Inferior parietal cortex (tissue), 1 donor: ENCODE measurements at regions not wholly inside any gene's neighbourhood (a gene's known extent, or its start where the extent isn't known, plus 50 kb on each side); places are given as distances from the start of the nearest gene placed in this dataset.

ENCODE experiments used
- DNase-seq: peaks from one replicate; pipeline ENCODE4 v3.0.0-alpha.2; 2016; ENCODE audit errors: extremely low spot score

DNA sequence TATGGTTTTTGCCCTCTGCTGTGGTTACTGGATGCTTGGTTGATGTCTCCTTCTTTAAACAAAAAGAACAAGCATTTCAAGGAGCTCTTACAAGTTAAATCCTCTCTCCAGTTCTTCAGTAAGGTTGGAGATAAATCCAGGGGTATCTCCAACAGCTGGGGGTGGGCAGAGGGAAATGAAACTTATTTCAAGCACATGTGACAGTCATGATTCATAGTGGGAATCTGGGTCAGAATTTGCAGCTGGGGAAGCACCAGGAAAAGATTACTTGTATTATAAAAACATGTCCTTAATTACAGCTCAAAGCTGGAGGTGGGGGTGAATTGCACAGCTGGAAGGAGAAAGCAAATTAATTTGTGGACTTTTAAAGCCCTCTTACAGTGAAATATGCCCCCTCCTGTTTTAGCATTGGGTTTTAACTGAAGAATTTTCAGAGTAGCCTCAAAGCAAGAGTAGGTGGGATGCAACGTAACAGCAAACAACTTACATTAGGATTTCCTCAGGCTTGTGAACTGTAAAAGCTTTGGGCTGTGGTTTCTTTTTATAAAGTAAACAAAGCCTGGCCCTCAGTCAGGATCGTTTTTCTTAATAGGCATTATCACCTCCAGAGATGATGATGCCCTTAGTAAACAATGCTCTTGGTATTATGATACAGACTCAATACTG lies 596.4 kb downstream of the NYAP2 start:
- no peak for DNase-seq

DNA sequence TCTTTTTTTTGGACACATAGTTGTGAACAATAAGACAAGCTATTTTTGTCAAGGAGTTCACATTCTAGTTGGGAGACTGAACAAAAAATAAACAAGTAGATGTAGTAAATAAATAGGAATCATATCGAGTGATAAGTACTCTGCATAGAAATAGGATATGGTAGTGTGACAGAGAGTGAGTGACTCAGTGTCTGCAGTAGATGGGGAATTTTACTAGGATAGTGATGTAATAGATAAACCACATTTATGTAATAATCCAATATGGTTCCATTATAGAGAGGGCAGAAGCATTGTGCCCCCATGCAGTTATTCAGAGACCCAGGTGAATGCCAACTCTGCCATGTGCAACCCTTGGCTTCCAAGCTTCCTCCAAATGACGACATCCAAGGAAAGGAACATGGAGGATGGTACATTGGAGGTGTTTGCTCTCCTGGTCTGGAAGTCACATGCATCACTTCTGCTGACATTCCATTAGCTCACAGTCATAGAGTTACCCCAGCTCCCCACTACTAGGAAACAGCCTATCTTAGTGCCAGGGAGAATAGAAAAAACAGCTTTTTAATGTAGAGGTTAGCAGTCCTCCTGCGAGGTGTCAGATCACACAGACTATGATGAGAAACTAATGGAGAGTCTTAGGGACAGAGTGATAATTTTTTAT lies 595.4 kb downstream of the NYAP2 start:
- no peak for DNase-seq

DNA sequence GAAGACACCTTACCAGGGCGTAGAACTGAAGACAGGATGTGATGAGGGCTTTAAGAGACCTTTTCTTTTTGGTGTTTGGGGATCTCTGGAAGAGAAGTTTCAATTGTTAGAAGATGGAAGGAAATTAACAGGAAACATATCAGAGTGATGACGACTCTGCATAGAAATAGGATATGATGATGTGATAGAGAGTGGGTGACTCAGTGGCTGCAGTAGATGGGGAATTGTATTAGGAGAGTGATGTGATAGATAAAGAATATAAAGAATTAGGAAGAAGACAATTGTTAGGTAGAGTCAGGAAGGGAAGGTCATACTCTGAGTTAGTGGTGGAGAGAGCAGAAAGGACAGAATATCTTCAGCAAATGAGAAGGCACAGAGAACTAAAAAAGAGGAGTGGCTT lies 593.9 kb downstream of the NYAP2 start:
- DNase-seq, result no peak

DNA sequence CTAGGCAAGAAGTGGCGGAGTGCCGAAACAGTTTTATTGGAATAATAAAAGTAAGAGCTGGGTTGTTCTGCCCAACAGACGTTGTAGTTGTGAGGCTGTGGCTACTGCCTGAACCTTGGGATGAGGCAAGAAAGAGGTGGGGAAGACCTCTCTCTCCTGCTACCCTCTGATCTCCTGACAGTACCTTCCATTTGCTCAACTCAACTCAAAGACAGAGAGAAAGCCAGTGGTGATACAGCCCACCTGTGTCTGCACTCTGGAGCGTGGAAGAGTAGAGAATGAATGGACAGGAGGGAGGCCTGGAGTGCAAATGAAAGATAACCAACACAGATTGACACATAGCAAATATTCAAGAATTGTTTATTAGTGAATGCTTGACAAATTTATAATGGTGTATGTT lies 590.3 kb downstream of the NYAP2 start:
- no peak for DNase-seq

DNA sequence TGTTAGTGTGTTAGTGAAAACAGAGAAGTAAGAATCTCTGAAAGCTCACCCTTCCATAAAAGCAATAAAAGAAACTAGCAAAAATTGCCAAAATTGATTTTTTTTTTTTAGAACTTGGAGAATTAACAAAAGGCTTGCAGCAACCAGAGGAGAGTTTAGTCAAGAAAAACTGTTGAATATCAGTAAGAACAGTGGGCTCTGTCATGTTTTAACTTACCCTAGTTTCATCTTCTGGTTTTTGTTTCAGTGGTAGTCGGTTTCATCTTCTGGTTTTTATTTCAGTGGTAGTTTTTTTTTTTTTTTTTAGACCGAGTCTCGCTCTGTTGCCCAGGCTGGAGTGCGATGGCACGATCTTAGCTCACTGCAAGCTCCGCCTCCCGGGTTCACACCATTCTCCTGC lies 580.9 kb downstream of the NYAP2 start:
- no peak for DNase-seq

DNA sequence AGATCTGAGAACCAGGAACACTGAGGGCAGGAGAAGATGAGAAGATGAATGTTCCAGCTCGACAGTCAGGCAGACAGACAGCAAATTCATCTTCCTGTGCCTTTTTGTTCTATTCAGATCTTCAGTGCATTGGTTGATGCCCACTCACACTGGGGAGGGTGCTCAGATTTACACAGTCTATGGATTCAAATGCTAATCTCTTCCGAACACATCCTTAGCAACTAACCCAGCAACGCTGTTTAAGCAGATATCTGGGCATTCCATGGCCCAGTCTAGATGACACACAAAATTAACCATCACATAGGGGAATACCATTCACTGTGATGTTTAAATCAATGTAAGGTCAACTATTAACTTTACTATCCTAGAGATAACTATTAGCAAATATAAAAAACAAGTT lies 571.9 kb downstream of the NYAP2 start:
- DNase-seq, result no peak

DNA sequence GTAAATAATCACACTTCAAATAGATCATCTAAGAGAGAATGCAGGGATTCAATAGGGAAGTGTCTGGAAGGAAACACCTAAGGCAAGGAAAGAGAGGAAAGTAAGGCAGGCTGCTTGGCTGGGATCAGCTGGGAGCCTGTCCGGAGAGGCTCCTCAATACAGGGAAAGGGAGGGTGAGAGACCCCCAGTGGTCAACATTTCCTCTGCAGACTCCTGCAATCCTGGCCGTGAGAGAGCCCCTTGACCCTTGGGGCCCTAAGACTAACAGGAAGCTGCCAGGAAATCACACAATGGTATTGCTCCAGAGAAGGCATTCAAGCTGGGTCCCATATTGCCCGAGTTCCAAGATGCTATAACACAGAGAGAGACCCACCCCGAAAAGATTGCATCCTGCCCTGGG lies 549.4 kb downstream of the NYAP2 start:
- DNase-seq, result no peak

- no peak for DNase-seq
Observed at GRCh38 chr2:225938991-225939390, 539.5 kb downstream of the NYAP2 start.

DNA sequence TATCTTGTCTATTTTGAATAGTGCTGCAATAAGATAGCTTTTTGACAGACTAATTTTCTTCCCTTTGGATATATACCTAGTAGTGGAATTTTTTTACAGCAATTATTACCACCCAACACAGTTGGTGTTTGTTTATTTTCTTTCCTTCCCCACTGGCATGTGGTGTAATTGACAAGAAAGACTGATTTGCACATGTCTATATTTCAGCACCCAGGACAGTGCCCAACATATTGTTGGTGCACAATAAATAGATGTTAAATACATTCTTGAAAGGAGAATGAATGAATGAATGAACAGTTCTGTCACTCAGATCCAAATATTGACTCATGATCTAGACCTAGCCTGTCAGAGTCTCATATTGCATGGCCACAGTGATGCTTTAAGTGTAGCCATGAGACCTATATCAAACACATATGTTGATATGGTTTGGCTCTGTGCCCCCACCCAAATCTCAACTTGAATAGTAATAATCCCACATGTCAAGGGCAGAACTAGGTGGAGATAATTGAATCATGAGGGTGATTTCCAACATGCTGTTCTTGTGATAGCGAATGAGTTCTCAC lies 538.2 kb downstream of the NYAP2 start:
- DNase-seq, result no peak

- DNase-seq, result no peak
Observed at GRCh38 chr2:225932811-225933413, 533.4 kb downstream of the NYAP2 start.

DNA sequence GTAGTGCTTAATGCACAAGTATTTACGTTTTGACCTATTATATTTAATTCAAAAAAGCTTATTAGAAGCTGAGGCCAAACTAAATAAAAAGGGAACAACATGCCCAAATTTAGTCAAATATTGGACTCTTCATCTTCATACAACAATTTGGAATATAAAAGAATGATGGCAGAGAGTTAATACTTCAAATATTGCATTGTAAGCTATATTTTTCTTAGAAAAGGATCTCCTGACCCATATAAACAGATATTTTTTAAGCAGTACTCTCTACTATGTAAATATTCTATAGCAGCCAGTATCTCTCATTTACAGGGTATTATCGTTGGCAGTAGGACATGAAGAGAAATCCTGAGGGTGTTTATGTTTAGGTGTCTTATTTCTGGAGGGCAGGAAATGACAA lies 531.2 kb downstream of the NYAP2 start:
- DNase-seq, result no peak

GRCh38 chr2:225920621-225921220 lies 521.2 kb downstream of the NYAP2 start:
- no peak for DNase-seq

- no peak for DNase-seq
Observed at GRCh38 chr2:225916692-225917091, 517.2 kb downstream of the NYAP2 start.

- no peak for DNase-seq
Observed at GRCh38 chr2:225911019-225911418, 511.5 kb downstream of the NYAP2 start.

DNA sequence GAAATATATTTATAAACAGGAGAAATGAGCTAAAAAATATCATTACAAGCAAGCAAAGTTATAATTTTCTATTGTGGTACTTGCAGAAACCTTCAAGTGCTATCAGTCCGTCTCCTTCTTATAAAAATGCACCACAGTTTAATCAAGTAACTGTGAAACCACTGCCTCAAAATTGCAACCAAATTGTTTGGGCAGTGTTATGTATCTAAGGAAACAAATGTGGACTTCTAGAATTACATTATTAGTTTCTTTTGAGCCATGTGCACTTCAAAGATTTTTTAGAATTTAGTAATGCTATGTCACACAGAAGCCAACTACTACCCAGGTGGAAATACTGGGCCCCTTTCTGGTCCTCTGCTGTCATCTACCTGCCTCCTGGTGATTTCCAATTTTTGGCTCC lies 495.6 kb downstream of the NYAP2 start:
- DNase-seq, result no peak

DNA sequence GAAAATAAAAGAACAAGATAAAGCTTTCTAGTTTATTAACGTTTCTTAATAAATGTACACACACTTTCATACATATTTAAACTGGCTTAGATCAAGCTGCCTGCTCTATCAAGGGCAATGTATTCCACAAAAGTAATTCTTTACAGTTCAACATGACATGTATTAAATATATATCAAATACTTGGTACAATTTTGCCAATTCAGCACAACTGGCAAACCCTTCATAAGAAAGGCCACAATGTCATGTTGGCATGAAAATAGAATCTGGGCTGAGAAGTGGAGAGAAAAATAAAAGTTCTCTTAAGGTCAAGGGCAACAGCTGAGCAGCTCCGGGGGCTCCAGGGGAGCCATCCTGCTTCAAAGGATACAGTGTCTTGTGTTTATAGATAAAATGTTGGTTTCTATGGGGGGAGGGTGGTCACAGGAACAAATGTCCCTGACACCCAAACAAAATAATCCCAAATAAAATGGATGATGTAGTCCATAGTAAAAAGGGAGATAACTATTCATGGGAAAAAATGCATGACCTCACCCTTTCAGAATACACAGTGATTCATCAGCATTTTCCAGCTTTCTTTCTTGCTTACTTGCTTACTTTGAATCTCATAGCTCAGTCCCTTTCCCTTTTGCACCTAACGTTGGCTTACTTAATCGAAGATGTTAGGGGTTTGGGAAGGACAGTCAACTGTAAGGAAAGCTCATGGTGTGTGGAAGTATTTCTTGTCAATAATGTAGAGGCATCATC lies 494.9 kb downstream of the NYAP2 start:
- DNase-seq, result no peak

DNA sequence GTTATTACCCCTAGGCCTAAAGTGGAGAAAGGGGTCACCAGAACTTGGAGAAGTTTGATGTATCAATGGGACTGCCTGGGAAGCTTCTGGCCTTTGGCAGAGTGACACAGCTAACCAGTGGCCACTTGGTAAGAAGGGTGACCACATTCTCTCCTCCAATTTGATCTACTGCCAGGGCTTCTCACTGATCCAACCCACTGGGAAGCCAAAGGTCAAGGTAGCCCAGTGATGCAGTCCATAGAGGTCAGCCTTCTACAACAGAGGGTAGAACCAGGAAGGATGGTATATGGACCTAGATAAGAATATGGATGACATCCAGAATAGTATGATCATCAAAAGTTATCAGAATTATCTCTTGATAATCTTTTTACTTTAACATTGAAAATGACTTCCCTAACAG lies 493.6 kb downstream of the NYAP2 start:
- DNase-seq, result no peak

DNA sequence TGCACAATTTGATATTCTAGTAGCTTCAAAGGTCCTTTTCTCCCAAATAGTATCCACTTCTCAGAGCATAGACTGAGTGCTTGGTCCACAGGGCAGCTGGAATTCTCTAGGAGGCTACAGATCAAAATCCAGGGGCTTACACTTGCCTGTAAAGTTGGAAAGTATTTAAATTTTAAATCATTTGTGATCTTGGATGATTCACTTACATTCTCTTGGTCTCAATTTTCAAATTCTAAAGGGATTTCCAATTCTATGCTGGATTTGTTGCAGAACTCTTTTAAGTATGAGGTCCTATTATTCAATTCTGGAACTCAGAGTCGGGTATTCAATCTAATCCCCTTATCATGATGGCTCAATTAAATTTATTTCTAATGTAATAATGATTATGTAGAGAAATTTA lies 492.3 kb downstream of the NYAP2 start:
- no peak for DNase-seq

DNA sequence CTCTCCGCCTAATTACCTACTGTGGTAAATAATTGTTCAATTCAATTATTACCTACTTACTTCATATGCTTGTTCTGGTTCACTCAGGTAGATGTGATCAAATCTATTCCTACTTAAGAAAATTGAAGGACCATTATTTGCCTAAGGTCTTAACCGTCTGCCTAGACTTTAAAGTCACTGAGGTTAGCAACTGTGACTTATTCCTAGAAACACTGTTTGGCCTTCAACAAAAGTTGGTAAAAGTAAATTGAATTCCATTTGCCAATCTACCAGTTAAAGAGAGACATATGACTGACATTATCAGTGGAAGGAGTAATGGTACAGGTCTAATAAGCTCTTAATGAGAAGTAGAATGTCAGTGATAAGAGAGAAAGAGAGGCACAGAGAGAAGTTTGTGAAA lies 491.5 kb downstream of the NYAP2 start:
- no peak for DNase-seq

DNA sequence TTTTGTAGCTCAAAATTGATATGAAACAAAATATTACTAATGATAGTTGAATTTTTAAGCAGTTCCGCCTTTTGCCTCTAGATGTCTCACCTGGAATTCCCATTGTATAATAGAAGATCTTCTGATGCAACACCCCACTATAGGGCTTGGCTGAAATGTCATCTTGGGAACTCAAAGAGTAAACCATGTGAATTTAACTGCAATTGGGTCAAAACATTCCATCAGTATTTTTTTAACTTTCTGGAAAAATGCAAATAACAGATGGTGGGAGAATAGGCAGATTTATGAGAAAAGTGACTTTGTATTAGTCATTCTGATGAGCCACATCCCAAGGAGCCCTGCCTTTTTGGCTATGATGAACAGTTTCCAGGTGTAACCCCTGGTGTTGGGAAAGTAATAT lies 489.9 kb downstream of the NYAP2 start:
- DNase-seq, result peak; percentile 66

DNA sequence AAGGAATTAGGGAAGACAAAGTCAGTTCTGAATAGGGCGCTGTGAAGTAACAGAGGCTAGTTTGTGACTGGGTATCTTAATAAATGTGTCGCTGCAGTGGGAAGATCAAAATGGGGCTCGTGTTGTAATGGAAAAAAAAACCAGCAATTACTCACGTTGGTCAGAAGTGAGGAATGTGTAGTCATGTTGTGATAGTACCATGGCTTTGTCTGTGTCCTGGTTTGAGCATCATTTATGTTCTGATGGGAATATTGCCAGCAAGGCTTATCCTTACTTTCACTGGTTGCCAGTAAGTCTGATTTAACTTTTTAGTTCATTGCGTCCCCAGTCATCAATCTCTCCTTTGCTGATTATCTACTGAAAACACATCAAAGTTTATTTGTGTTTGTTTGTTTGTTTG lies 467.6 kb downstream of the NYAP2 start:
- DNase-seq, result no peak

DNA sequence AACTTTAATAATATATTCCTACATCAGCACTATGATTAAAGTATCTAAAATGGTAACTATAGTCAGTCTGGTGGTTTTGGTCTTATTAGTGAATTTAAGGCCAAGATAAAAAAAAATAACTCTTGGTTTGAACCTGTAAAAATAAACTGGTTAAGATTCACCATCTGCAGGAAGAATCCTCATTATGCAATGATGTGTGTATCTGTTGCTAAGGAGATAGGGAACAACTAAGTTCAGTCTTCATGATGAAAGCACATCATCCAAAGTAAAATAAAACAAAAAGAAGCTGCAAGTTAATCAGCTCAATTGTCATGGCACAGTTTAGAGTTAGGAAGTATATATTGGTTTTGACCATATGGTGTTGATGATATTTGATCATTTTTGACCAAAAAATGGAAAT lies 466.0 kb downstream of the NYAP2 start:
- no peak for DNase-seq
